Glutamatergic neuron (in vitro differentiated cells): ENCODE measurements at regions not wholly inside any gene's neighbourhood (a gene's known extent, or its start where the extent isn't known, plus 50 kb on each side); places are given as distances from the start of the nearest gene placed in this dataset.

Experiments
- DNase-seq: peaks from one replicate; pipeline ENCODE4 v3.0.0; 2022
- H3K27ac Mint-ChIP-seq: one replicate; pipeline ENCODE4 v1.8.0; 2020; ENCODE audit warnings: mild to moderate bottlenecking, mixed read lengths, inconsistent platforms; ENCODE audit not compliant: unreplicated experiment
- H3K27me3 Mint-ChIP-seq: one replicate; pipeline ENCODE4 v1.8.0; 2020; ENCODE audit warnings: mild to moderate bottlenecking, moderate library complexity, mixed read lengths, inconsistent platforms; ENCODE audit not compliant: unreplicated experiment
- H3K36me3 Mint-ChIP-seq: one replicate; pipeline ENCODE4 v1.8.0; 2020; ENCODE audit warnings: mild to moderate bottlenecking, mixed read lengths, inconsistent platforms; ENCODE audit not compliant: unreplicated experiment
- H3K4me1 Mint-ChIP-seq: one replicate; pipeline ENCODE4 v1.8.0; 2020; ENCODE audit warnings: mild to moderate bottlenecking, low read depth, mixed read lengths, inconsistent platforms; ENCODE audit not compliant: unreplicated experiment
- H3K4me3 Mint-ChIP-seq: one replicate; pipeline ENCODE4 v1.8.0; 2020; ENCODE audit warnings: mild to moderate bottlenecking, mixed read lengths, inconsistent platforms; ENCODE audit not compliant: unreplicated experiment
- H3K9me3 Mint-ChIP-seq: one replicate; pipeline ENCODE4 v1.8.0; 2020; ENCODE audit warnings: mild to moderate bottlenecking, moderate library complexity, mixed read lengths, inconsistent platforms; ENCODE audit not compliant: unreplicated experiment
- TF ChIP-seq, protein P1 (sequence below): fragments of 200-600 bp; sonication (generic); IDR thresholded peaks from one replicate; pipeline ENCODE4 v1.5.0; 2021; ENCODE audit not compliant: partially characterized antibody, unreplicated experiment

DNA sequence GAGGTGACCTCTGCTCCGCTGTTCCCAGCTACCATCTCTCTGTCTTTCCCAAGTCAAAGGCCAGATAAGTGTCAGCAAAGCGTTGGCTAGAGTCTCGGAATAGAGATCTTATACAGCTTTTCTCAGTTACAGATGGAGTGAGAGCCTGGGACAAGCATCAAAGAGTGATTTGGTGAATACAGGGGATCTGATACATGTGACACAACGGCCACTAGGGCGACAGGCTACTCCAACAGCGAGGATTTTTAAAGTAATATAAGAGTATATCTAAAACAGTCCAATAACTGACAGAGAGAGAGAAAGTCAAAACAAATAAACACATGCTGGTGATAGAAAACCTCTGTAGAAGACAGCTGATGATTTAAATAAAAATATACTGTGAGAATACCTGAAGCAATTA, 433.1 kb upstream of the SMIM31 start:
- H3K27ac Mint-ChIP-seq, result no peak overlapping the region
- no peak for DNase-seq

DNA sequence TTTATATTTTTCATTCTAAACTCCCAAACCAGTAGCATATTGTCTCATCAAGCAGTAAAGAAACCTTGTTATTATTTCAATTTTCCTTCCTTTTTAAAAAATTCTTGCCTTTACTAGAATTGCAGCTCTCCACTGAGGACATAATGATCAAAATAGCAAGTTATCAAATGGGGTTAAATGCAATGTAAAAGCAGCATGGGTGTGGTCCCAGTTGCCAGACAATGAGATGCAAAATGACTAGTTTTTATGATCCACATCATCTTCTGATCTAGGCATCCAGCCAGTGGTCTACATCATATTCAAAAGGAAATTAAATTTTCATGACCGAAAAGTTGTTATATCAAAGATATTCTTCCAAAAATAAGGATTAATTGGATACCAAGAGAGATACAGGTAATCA, 427.9 kb upstream of the SMIM31 start:
- no peaks in the 10 kb centered on the region for H3K9me3 Mint-ChIP-seq
- TF ChIP-seq, protein P1, sequence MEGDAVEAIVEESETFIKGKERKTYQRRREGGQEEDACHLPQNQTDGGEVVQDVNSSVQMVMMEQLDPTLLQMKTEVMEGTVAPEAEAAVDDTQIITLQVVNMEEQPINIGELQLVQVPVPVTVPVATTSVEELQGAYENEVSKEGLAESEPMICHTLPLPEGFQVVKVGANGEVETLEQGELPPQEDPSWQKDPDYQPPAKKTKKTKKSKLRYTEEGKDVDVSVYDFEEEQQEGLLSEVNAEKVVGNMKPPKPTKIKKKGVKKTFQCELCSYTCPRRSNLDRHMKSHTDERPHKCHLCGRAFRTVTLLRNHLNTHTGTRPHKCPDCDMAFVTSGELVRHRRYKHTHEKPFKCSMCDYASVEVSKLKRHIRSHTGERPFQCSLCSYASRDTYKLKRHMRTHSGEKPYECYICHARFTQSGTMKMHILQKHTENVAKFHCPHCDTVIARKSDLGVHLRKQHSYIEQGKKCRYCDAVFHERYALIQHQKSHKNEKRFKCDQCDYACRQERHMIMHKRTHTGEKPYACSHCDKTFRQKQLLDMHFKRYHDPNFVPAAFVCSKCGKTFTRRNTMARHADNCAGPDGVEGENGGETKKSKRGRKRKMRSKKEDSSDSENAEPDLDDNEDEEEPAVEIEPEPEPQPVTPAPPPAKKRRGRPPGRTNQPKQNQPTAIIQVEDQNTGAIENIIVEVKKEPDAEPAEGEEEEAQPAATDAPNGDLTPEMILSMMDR, result no peak
- peaks cover 16% of the 10 kb centered on the region for H3K4me1 Mint-ChIP-seq
- H3K27me3 Mint-ChIP-seq, result no peaks in the 10 kb centered on the region
- no peak overlapping the region for H3K27ac Mint-ChIP-seq
- H3K36me3 Mint-ChIP-seq, result no peaks in the 10 kb centered on the region
- H3K4me3 Mint-ChIP-seq, result no peak overlapping the region
- DNase-seq, result no peak

More for the DNA sequence above, 433.1 kb upstream of the SMIM31 start:
- Mint-ChIP-seq H3K36me3 (no peaks in the 10 kb centered on the region), H3K27me3 (no peaks in the 10 kb centered on the region), H3K4me3 (no peak overlapping the region), H3K9me3 (no peaks in the 10 kb centered on the region), H3K4me1 (no peaks in the 10 kb centered on the region)
- TF ChIP-seq, protein P1, result no peak

DNA sequence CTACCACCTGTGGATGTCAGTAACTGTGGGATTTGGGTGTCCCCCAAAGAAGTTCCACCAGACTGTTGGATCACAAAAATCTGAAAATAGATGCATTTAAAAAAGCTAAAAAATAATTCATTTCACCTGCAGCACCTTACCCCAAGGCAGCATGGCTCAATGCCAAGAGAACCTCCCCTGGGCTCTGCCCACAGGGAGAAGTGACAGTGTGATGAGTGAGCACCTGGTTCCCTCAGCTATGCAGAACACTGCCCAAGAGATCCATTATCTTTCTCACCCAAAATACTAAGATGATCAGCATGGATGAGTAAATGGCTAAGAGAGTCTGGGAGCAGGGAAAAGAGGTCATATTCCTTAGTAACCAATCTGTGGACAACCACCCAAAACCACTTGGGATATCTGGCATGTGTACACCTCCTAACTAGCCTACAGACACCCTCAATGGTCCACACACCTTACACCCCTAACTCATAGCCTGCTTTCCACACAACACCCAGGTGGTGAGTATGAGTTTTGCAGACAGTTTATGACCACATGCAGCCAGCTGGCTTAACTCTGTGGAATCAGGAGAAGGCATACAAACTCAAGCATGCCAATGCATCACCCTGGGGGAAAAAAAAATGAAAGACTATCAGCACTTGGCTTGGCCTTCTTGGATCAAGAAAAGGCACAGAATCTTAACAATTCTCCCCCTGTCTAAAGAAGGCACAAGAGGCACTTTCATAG, 416.5 kb upstream of the SMIM31 start:
- no peak for DNase-seq
- TF ChIP-seq, protein P1, result no peak
- peaks cover 1% of the 10 kb centered on the region for H3K4me1 Mint-ChIP-seq
- no peaks in the 10 kb centered on the region for H3K27me3 Mint-ChIP-seq
- H3K36me3 Mint-ChIP-seq, result peaks cover 13% of the 10 kb centered on the region
- no peak overlapping the region for H3K27ac Mint-ChIP-seq
- no peaks in the 10 kb centered on the region for H3K9me3 Mint-ChIP-seq
- H3K4me3 Mint-ChIP-seq, result no peak overlapping the region

DNA sequence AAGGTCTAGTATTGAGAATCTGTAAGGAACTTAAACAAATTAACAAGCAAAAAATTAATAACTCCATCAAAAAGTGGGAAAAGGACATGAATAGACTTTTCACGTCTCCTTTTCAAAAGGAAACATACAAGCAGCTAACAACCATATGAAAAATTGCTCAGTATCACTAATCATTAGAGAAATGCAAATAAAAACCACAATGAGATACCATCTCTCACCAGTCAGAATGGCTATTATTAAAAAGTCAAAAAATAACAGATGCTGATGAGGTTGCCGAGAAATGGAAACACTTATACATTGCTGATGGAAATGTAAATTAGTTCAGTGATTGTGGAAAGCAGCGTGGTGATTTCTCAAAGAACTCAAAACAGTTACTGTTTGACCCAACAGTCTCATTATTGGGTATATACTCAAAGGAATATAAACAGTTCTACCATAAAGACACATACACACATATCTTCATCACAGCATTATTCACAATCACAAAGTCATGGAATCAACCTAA, 410.4 kb upstream of the SMIM31 start:
- Mint-ChIP-seq H3K27me3 (no peaks in the 10 kb centered on the region), H3K4me3 (no peak overlapping the region), H3K9me3 (no peaks in the 10 kb centered on the region), H3K4me1 (no peaks in the 10 kb centered on the region), H3K27ac (no peak overlapping the region), H3K36me3 (peaks cover 5% of the 10 kb centered on the region)
- no peak for DNase-seq
- TF ChIP-seq, protein P1, result no peak

DNA sequence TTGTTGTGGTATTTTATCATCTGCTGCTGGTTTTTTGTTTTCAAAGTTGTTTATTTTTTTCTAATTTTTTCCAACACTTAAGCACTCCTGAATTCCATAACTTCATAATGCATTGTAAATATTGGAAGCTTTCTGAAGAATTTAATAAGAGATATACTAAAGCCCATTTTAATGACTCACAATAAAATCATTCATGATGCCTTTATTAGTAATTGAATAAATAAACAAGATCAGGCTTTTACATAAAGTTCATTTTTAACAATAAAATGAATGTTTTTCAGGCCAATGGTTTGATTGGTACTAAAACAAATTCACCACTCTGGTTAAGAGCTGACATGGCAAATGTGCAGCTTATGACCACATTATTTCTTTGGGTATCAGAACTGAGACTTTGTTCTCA, 408.2 kb upstream of the SMIM31 start:
- Mint-ChIP-seq H3K9me3 (no peaks in the 10 kb centered on the region), H3K4me1 (no peaks in the 10 kb centered on the region), H3K4me3 (no peak overlapping the region), H3K27me3 (no peaks in the 10 kb centered on the region), H3K27ac (no peak overlapping the region), H3K36me3 (peaks cover 5% of the 10 kb centered on the region)
- DNase-seq, result no peak
- TF ChIP-seq, protein P1, result no peak
